SH-SY5Y (cell line): ENCODE measurements at regions not wholly inside any gene's neighbourhood (a gene's known extent, or its start where the extent isn't known, plus 50 kb on each side); places are given as distances from the start of the nearest gene placed in this dataset.

Experiments used
- GATA2 ChIP-seq: IDR thresholded peaks from 2 replicates; pipeline ENCODE4 v1.6.1; 2011; ENCODE audit warnings: mild to moderate bottlenecking, low read depth, low read length
- GATA3 ChIP-seq: IDR thresholded peaks from 2 replicates; pipeline ENCODE4 v1.6.1; 2011; ENCODE audit warnings: low read depth, mild to moderate bottlenecking, low read length, moderate library complexity

DNA sequence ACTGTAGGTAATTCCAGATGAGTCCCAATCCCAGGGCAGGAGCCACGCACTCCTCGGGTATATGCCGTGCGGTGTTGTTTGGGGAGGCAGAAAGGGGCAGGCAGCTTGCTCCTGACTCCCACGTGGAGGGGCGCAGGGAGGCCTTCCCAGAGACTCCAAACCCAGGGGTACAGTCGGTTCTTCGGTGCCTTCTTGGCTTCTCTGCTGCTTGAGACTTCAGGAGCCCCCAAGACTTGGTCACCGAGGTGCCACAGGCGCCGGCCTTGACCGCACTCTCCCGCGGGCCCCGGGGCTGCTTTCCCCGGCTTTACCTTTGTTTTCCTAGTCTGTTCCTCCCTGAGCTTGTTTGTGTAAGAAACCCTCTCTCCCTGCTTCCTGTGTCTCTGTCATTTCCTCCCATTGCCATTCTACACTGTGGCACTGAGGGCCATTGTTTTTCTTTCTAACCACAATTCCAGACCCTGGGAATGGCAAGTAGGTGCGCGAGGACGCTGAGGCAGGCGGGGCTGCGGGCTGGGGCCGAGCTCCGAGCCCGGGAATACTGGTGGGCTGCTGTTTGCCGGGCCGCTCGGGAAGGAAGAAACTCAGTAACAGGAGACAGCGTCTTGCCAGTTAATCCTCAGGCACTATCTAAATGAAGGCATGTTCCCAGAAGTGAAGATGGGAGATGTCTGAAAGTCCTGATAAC is 215.6 kb upstream of the HEY2 start:
- TF ChIP-seq GATA2 (no peak), GATA3 (no peak)
